H1 (cell line): ENCODE measurements at regions not wholly inside any gene's neighbourhood (a gene's known extent, or its start where the extent isn't known, plus 50 kb on each side); places are given as distances from the start of the nearest gene placed in this dataset.

ENCODE experiments used
- CTCF ChIA-PET: fragments of 300-600 bp; sonication (Branson Sonifier 250); formaldehyde crosslinking; loops from one replicate; lab custom pipeline; 2021; ENCODE audit not compliant: partially characterized antibody; lab: Charles Lee
- POLR2A ChIA-PET: fragments of 300-600 bp; sonication (Branson Sonifier 250); formaldehyde crosslinking; loops from one replicate; lab custom pipeline; 2021; ENCODE audit warnings: inconsistent platforms; ENCODE audit not compliant: partially characterized antibody; lab: Charles Lee
- DNase-seq, 2 experiments: peaks; one replicate each; pipeline versions ENCODE4 v3.0.0 to v3.0.0-alpha.2; 2010 to 2022; ENCODE audit warnings: low spot score in 2 of 2, low read depth in 1 of 2, mixed read lengths in 1 of 2
- FAIRE-seq: peaks from 2 replicates; lab custom pipeline; 2011; peaks lifted over from hg19 to GRCh38; lab: Jason Lieb, UNC
- H2AFZ ChIP-seq: 2 replicates; pipeline ENCODE4 v1.8.1; 2012; ENCODE audit warnings: low read length, inconsistent platforms
- H2AK5ac ChIP-seq: 2 replicates; pipeline ENCODE4 v1.6.1; 2013; ENCODE audit warnings: low read depth, low read length
- H2BK120ac ChIP-seq: replicated peaks from 2 replicates; pipeline ENCODE3; 2013; ENCODE audit warnings: low read depth, low read length, inconsistent platforms
- H2BK12ac ChIP-seq: 2 replicates; pipeline ENCODE4 v1.6.1; 2013; ENCODE audit warnings: low read depth, low read length
- H2BK15ac ChIP-seq: 2 replicates; pipeline ENCODE4 v1.6.1; 2013; ENCODE audit warnings: low read length
- H2BK20ac ChIP-seq: 2 replicates; pipeline ENCODE4 v1.6.1; 2013; ENCODE audit warnings: low read length
- H2BK5ac ChIP-seq: 2 replicates; pipeline ENCODE4 v1.6.1; 2013; ENCODE audit warnings: low read depth, low read length
- H3K14ac ChIP-seq: 2 replicates; pipeline ENCODE4 v1.6.1; 2013; ENCODE audit warnings: inconsistent platforms; ENCODE audit not compliant: insufficient read length
- H3K18ac ChIP-seq: 2 replicates; pipeline ENCODE4 v1.6.1; 2013; ENCODE audit warnings: low read length; ENCODE audit errors: extremely low read depth
- H3K23ac ChIP-seq: 2 replicates; pipeline ENCODE4 v1.6.1; 2013; ENCODE audit warnings: inconsistent platforms; ENCODE audit not compliant: insufficient read length
- H3K23me2 ChIP-seq: 2 replicates; pipeline ENCODE4 v1.6.1; 2013; ENCODE audit warnings: low read depth, low read length
- H3K27ac ChIP-seq: 2 replicates; pipeline ENCODE4 v1.6.1; 2011; ENCODE audit warnings: low read depth, low read length, inconsistent platforms
- H3K27me3 ChIP-seq, 4 experiments: replicated peaks in 1 of 4; 1 replicate in 1 of 4; 2 replicates in 3 of 4; pipeline versions ENCODE4 v1.6.1 to v1.8.1; 2011 to 2013; ENCODE audit warnings: low read length in 3 of 4, mild to moderate bottlenecking in 3 of 4, inconsistent platforms in 2 of 4, mixed read lengths in 2 of 4, moderate library complexity in 1 of 4; ENCODE audit not compliant: control insufficient read depth in 3 of 4, insufficient read depth in 3 of 4; ENCODE audit errors: extremely low read depth in 1 of 4
- H3K36me3 ChIP-seq, 4 experiments: 2 replicates each; pipeline versions ENCODE4 v1.6.1 to v1.8.1; 2011 to 2013; ENCODE audit warnings: mild to moderate bottlenecking in 4 of 4, low read length in 3 of 4, moderate library complexity in 2 of 4, control low read depth in 1 of 4, inconsistent platforms in 1 of 4; ENCODE audit not compliant: insufficient read depth in 4 of 4, control insufficient read depth in 2 of 4
- H3K4ac ChIP-seq: replicated peaks from 2 replicates; pipeline ENCODE3; 2013; ENCODE audit warnings: low read length, low read depth, mixed read lengths, inconsistent platforms; ENCODE audit not compliant: insufficient read length
- H3K4me1 ChIP-seq, 4 experiments: replicated peaks in 1 of 4; 1 replicate in 1 of 4; 2 replicates in 3 of 4; pipeline versions ENCODE4 v1.6.1 to v1.8.1; 2011 to 2013; ENCODE audit warnings: low read length in 3 of 4, inconsistent platforms in 2 of 4, mixed read lengths in 1 of 4; ENCODE audit not compliant: insufficient read depth in 4 of 4, control insufficient read depth in 3 of 4
- H3K4me2 ChIP-seq, 2 experiments: 2 replicates each; pipeline versions ENCODE4 v1.6.1 to v1.8.1; 2011 to 2013; ENCODE audit warnings: low read depth in 2 of 2, low read length in 2 of 2, control low read depth in 1 of 2, inconsistent platforms in 1 of 2, mild to moderate bottlenecking in 1 of 2; ENCODE audit not compliant: insufficient read depth in 1 of 2
- H3K4me3 ChIP-seq, 4 experiments: fragments of 200-600, 300-600 bp in 1 of 4; sonication (generic), shearing (Covaris generic), sonication (Bioruptor Twin) in 1 of 4; 2 replicates each; pipeline versions ENCODE4 v1.5.1 to v1.8.1; 2011 to 2016; ENCODE audit warnings: low read length in 4 of 4, low read depth in 3 of 4, control low read depth in 2 of 4, inconsistent platforms in 2 of 4, mild to moderate bottlenecking in 2 of 4, mixed read lengths in 1 of 4, moderate library complexity in 1 of 4; ENCODE audit not compliant: insufficient read depth in 2 of 4; ENCODE audit errors: extremely low read depth in 1 of 4
- H3K56ac ChIP-seq: replicated peaks from 2 replicates; pipeline ENCODE3; 2013; ENCODE audit warnings: low read depth, mild to moderate bottlenecking, mixed read lengths, low read length, inconsistent platforms; ENCODE audit not compliant: insufficient read length
- H3K79me1 ChIP-seq: 2 replicates; pipeline ENCODE4 v1.6.1; 2013; ENCODE audit warnings: low read depth, low read length, control low read depth
- H3K79me2 ChIP-seq, 2 experiments: 2 replicates each; pipeline versions ENCODE4 v1.6.1 to v1.8.1; 2012 to 2013; ENCODE audit warnings: low read length in 2 of 2, mild to moderate bottlenecking in 2 of 2, inconsistent platforms in 1 of 2; ENCODE audit not compliant: insufficient read depth in 2 of 2, control insufficient read depth in 1 of 2
- H3K9ac ChIP-seq, 4 experiments: replicated peaks in 1 of 4; 1 replicate in 1 of 4; 2 replicates in 3 of 4; pipeline versions ENCODE4 v1.6.1 to v1.8.1; 2011 to 2013; ENCODE audit warnings: low read depth in 3 of 4, low read length in 3 of 4, control low read depth in 2 of 4, mild to moderate bottlenecking in 2 of 4, moderate library complexity in 2 of 4, inconsistent platforms in 1 of 4; ENCODE audit errors: extremely low read depth in 1 of 4
- H3K9me3 ChIP-seq, 2 experiments: 2 replicates each; pipeline versions ENCODE4 v1.6.1 to v1.8.1; 2012 to 2013; ENCODE audit warnings: mild to moderate bottlenecking in 2 of 2, moderate library complexity in 2 of 2, control low read depth in 1 of 2, inconsistent platforms in 1 of 2, low read depth in 1 of 2, low read length in 1 of 2, mixed read lengths in 1 of 2; ENCODE audit not compliant: insufficient read depth in 2 of 2
- H4K20me1 ChIP-seq, 2 experiments: replicated peaks in 1 of 2; 2 replicates each; pipeline versions ENCODE3 to v1.8.1; 2011 to 2013; ENCODE audit warnings: inconsistent platforms in 2 of 2, low read length in 2 of 2, mild to moderate bottlenecking in 1 of 2; ENCODE audit not compliant: insufficient read depth in 2 of 2, control insufficient read depth in 1 of 2
- H4K5ac ChIP-seq: 2 replicates; pipeline ENCODE4 v1.6.1; 2013; ENCODE audit warnings: low read length, low read depth, mixed read lengths, inconsistent platforms; ENCODE audit not compliant: insufficient read length
- H4K8ac ChIP-seq: 2 replicates; pipeline ENCODE4 v1.8.0; 2013; ENCODE audit warnings: mild to moderate bottlenecking, moderate library complexity, low read length, inconsistent platforms; ENCODE audit not compliant: insufficient read depth; ENCODE audit errors: extremely low read depth
- H4K91ac ChIP-seq: replicated peaks from 2 replicates; pipeline ENCODE3; 2013; ENCODE audit warnings: low read length, mixed read lengths, inconsistent platforms; ENCODE audit not compliant: insufficient read length
- BACH1 ChIP-seq: IDR thresholded peaks from 2 replicates; pipeline ENCODE4 v1.6.1; 2012; ENCODE audit warnings: low read length, improper control_type of control experiment
- BCL11A ChIP-seq, 2 experiments: IDR thresholded peaks; one replicate each; pipeline ENCODE4 v1.6.1; 2011; ENCODE audit warnings: low read depth in 2 of 2, low read length in 2 of 2, mild to moderate bottlenecking in 2 of 2
- BRCA1 ChIP-seq: IDR thresholded peaks from 2 replicates; pipeline ENCODE4 v1.6.1; 2012; ENCODE audit warnings: low read depth, low read length, improper control_type of control experiment
- CREB1 ChIP-seq: IDR thresholded peaks from 2 replicates; pipeline ENCODE4 v1.6.1; 2012; ENCODE audit warnings: inconsistent platforms
- CTBP2 ChIP-seq: IDR thresholded peaks from 2 replicates; pipeline ENCODE4 v1.7.0; 2011; ENCODE audit warnings: borderline replicate concordance, mild to moderate bottlenecking, moderate library complexity, mixed read lengths, low read length; ENCODE audit not compliant: insufficient read depth, insufficient read length
- EGR1 ChIP-seq: IDR thresholded peaks from 2 replicates; pipeline ENCODE4 v1.6.1; 2011; ENCODE audit warnings: low read depth, low read length, borderline replicate concordance
- NRF1 ChIP-seq: IDR thresholded peaks from 2 replicates; pipeline ENCODE4 v1.6.1; 2011; ENCODE audit warnings: mild to moderate bottlenecking, low read depth, low read length, improper control_type of control experiment
- PHF8 ChIP-seq: fragments of 200-600 bp; sonication (generic); conservative IDR thresholded peaks from 2 replicates; pipeline ENCODE4 v1.7.1; 2012; ENCODE audit warnings: low read depth, mild to moderate bottlenecking, inconsistent platforms, low read length, moderate library complexity
- POLR2AphosphoS5 ChIP-seq: IDR thresholded peaks from 2 replicates; pipeline ENCODE4 v1.6.1; 2011; ENCODE audit warnings: low read depth, low read length
- POU5F1 ChIP-seq: IDR thresholded peaks from 2 replicates; pipeline ENCODE4 v1.6.1; 2011; ENCODE audit warnings: low read depth, mild to moderate bottlenecking, low read length, moderate library complexity
- TAF7 ChIP-seq: optimal IDR thresholded peaks from 2 replicates; pipeline ENCODE3; 2011; ENCODE audit warnings: low read depth, mild to moderate bottlenecking, inconsistent platforms, low read length, moderate library complexity, borderline replicate concordance
- TCF12 ChIP-seq: IDR thresholded peaks from 2 replicates; pipeline ENCODE4 v1.6.1; 2011; ENCODE audit warnings: low read depth, mild to moderate bottlenecking, low read length
- TEAD4 ChIP-seq: IDR thresholded peaks from 2 replicates; pipeline ENCODE4 v1.6.1; 2012; ENCODE audit warnings: low read depth, low read length, inconsistent platforms, mixed read lengths
- WGBS, 2 experiments: shearing (Covaris generic) in 1 of 2; methylation state at CpG; one replicate each; pipeline versions ENCODE4 v1.1.6 to v1.1.7; 2013 to 2015; ENCODE audit warnings: low lambda C conversion rate in 2 of 2, mixed read lengths in 2 of 2, inconsistent platforms in 1 of 2, low coverage in 1 of 2, missing lambda C conversion rate in 1 of 2; ENCODE audit not compliant: insufficient replicate concordance in 2 of 2, insufficient coverage in 1 of 2, insufficient read length in 1 of 2; ENCODE audit errors: extremely low coverage in 1 of 2, missing lambda C conversion rate in 1 of 2; 5-methylcytosine and 5-hydroxymethylcytosine counted together

GRCh38 chr14:71362920-71363584, 455.8 kb downstream of the PCNX1 start:
- no peak overlapping the region for H3K9ac ChIP-seq
- CTCF ChIA-PET, result interaction anchor here (1.1 kb wide), 1 partner anchor 42 kb away, joined by 3 read pairs; no protein-coding TSS in a partner anchor
- WGBS, 2 experiments, result 95% methylated on average over 3 of the region's 3 CpGs; no CpG with 5 or more reads in 1 of the 2 experiments
- TF ChIP-seq POLR2AphosphoS5 (no peak), PHF8 (no peak), POU5F1 (no peak), BCL11A (IDR thresholded peaks at IDR 0.05; ENCODE audit: low read depth in 2 of 2, low read length in 2 of 2) (no peak), EGR1 (no peak), TCF12 (no peak), CTBP2 (no peak), CREB1 (no peak), TAF7 (no peak), NRF1 (no peak), BACH1 (no peak), TEAD4 (no peak), BRCA1 (no peak)

More at GRCh38 chr14:71362920-71363584, 455.8 kb downstream of the PCNX1 start:
- no peaks in the 10 kb centered on the region; the same call in none of the 2 replicates for H3K79me1 ChIP-seq
- FAIRE-seq, result no peak
- no peak overlapping the region for H3K14ac ChIP-seq
- peaks cover 0 to 6% (median 3%) of the 10 kb centered on the region in 4 experiments; a peak in 5 of 7 replicates for H3K4me1 ChIP-seq
- H3K9me3 ChIP-seq, result no peaks in the 10 kb centered on the region
- H3K27ac ChIP-seq, result no peak overlapping the region
- no peaks in the 10 kb centered on the region for H3K23me2 ChIP-seq
- H2BK12ac ChIP-seq, result no peak overlapping the region
- peaks cover 0 to 86% of the 10 kb centered on the region in 2 experiments; a peak in 3 of 4 replicates for H3K79me2 ChIP-seq
- H4K91ac ChIP-seq, result no peak overlapping the region
- H2BK20ac ChIP-seq, result no peak overlapping the region
- no peak overlapping the region for H4K5ac ChIP-seq
- no peak overlapping the region for H2BK120ac ChIP-seq
- H2BK15ac ChIP-seq, result no peak overlapping the region
- no peak overlapping the region for H2BK5ac ChIP-seq
- no peak overlapping the region for H4K8ac ChIP-seq
- H3K56ac ChIP-seq, result no peak overlapping the region
- H2AK5ac ChIP-seq, result no peak overlapping the region
- no peak overlapping the region for H3K4me3 ChIP-seq
- H3K18ac ChIP-seq, result no peak overlapping the region
- no peaks in the 10 kb centered on the region for H4K20me1 ChIP-seq
- no peak for DNase-seq
- H3K36me3 ChIP-seq, result no peaks in the 10 kb centered on the region
- no peak overlapping the region for H2AFZ ChIP-seq
- no peak overlapping the region for H3K4ac ChIP-seq
- POLR2A ChIA-PET, result interaction anchor here (0.5 kb wide), 1 partner anchor 16 kb away, joined by 4 read pairs; no protein-coding TSS in a partner anchor
- no peak overlapping the region for H3K4me2 ChIP-seq
- no peak overlapping the region for H3K23ac ChIP-seq
- no peaks in the 10 kb centered on the region for H3K27me3 ChIP-seq
